Hepatocyte (in vitro differentiated cells): ENCODE measurements at regions not wholly inside any gene's neighbourhood (a gene's known extent, or its start where the extent isn't known, plus 50 kb on each side); places are given as distances from the start of the nearest gene placed in this dataset.

Source experiments
- DNase-seq: peaks from one replicate; pipeline ENCODE4 v3.0.0-alpha.2; 2016; ENCODE audit warnings: low spot score
- H2AFZ ChIP-seq: fragments of 200-600 bp; sonication (generic); 2 replicates; pipeline ENCODE4 v1.6.0; 2016; ENCODE audit warnings: antibody characterized with exemption, mild to moderate bottlenecking
- H3K27ac ChIP-seq: fragments of 200-600 bp; sonication (generic); 2 replicates; pipeline ENCODE4 v1.5.1; 2016; ENCODE audit warnings: mild to moderate bottlenecking
- H3K27me3 ChIP-seq: fragments of 200-600 bp; sonication (generic); 2 replicates; pipeline ENCODE4 v1.6.1; 2016
- H3K36me3 ChIP-seq: fragments of 200-600 bp; sonication (generic); replicated peaks from 2 replicates; pipeline ENCODE4 v1.5.1; 2016; ENCODE audit warnings: low read depth; ENCODE audit not compliant: insufficient read depth
- H3K4me1 ChIP-seq: fragments of 200-600 bp; sonication (generic); 2 replicates; pipeline ENCODE4 v1.5.1; 2016; ENCODE audit warnings: mild to moderate bottlenecking, moderate library complexity; ENCODE audit not compliant: insufficient read depth
- H3K4me2 ChIP-seq: fragments of 200-600 bp; sonication (generic); 2 replicates; pipeline ENCODE4 v1.6.0; 2016
- H3K4me3 ChIP-seq: fragments of 200-600 bp; sonication (generic); 2 replicates; pipeline ENCODE4 v1.5.1; 2016; ENCODE audit warnings: mild to moderate bottlenecking
- H3K79me2 ChIP-seq: fragments of 200-600 bp; sonication (generic); 2 replicates; pipeline ENCODE4 v1.6.0; 2017; ENCODE audit warnings: mild to moderate bottlenecking
- H3K9me2 ChIP-seq: fragments of 200-600 bp; sonication (generic); replicated peaks from 2 replicates; pipeline ENCODE4 v1.6.0; 2017; ENCODE audit warnings: mild to moderate bottlenecking; ENCODE audit not compliant: insufficient read depth
- H3K9me3 ChIP-seq: fragments of 200-600 bp; sonication (generic); 2 replicates; pipeline ENCODE4 v1.5.1; 2016; ENCODE audit warnings: low read depth, mild to moderate bottlenecking
- H4K20me1 ChIP-seq: fragments of 200-600 bp; sonication (generic); 2 replicates; pipeline ENCODE4 v1.6.0; 2016; ENCODE audit warnings: mild to moderate bottlenecking; ENCODE audit not compliant: insufficient read depth, poor library complexity, severe bottlenecking
- CTCF ChIP-seq: fragments of 200-600 bp; sonication (generic); IDR thresholded peaks from 2 replicates; pipeline ENCODE4 v1.5.1; 2016; ENCODE audit warnings: antibody characterized with exemption, mild to moderate bottlenecking; ENCODE audit not compliant: poor library complexity
- EZH2 ChIP-seq: fragments of 200-600 bp; sonication (generic); IDR thresholded peaks from 2 replicates; pipeline ENCODE4 v1.6.1; 2016; ENCODE audit warnings: antibody characterized with exemption, mild to moderate bottlenecking, borderline replicate concordance
- EZH2phosphoT487 ChIP-seq: fragments of 200-600 bp; sonication (generic); IDR thresholded peaks from one replicate; pipeline ENCODE4 v1.6.1; 2018; ENCODE audit warnings: antibody characterized with exemption, mild to moderate bottlenecking, low read depth, moderate library complexity; ENCODE audit not compliant: unreplicated experiment, severe bottlenecking
- WGBS: methylation state at CpG from one replicate; pipeline ENCODE4 v1.1.6; 2016; ENCODE audit warnings: low lambda C conversion rate; ENCODE audit errors: missing lambda C conversion rate; 5-methylcytosine and 5-hydroxymethylcytosine counted together

DNA sequence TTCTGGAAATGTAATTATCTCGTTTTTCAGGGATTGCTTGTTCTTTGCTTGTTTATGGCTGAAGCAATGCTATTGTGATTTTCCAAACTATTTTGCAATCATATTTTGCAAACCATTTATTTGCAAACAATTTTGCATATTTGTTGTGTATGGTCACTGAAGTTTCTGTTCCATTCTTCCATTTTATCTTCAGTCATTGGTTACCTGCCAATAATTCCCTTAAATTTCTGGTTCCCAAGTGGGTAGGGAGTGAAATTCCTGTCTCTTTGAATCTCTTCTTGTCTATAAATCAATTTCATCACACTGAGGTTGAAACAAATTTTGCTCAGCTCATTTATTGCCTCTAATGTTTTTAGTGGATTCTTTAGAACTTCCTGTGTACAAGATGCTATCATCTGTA is 401.7 kb upstream of the VWC2 start:
- H4K20me1 ChIP-seq: no peaks in the 10 kb centered on the region
- 85% methylated on average over 1 of the region's 1 CpG for WGBS
- no peaks in the 10 kb centered on the region for H3K4me1 ChIP-seq
- no peak for DNase-seq
- H3K27ac ChIP-seq: no peak overlapping the region
- no peak overlapping the region for H2AFZ ChIP-seq
- H3K4me2 ChIP-seq: no peak overlapping the region
- no peaks in the 10 kb centered on the region for H3K9me2 ChIP-seq
- H3K36me3 ChIP-seq: no peaks in the 10 kb centered on the region
- no peak overlapping the region for H3K4me3 ChIP-seq
- H3K9me3 ChIP-seq: no peaks in the 10 kb centered on the region
- H3K79me2 ChIP-seq: no peaks in the 10 kb centered on the region
- H3K27me3 ChIP-seq: no peaks in the 10 kb centered on the region
- TF ChIP-seq EZH2phosphoT487 (no peak), CTCF (no peak), EZH2 (no peak)

DNA sequence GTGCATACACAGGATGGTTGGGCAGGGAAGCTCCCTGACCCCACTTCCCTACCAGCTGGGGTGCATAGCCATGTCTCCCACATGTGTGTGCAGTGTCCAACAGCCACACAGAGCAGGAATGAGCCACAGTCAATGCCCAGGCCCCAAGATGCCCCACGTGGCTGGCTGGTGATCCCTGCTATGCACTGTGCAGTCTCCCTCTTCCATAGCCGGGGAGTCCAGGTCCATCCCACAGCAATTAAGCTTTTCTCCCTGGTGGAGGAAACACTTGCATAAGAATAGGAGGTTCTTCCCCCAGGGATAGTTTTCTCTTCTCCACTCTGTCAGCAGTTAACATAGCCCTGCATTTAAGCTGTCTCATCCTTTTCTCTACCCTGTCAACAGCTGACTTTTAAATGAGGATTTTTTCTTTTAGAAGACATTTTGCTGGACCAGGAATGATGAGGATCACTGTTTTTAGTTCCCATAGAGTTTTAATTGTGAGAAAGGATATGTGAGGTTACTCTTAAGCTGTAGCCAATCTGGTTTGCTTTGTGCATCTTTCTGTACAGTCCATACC is 396.5 kb upstream of the VWC2 start:
- Histone ChIP-seq H3K9me2 (no peaks in the 10 kb centered on the region), H3K79me2 (no peaks in the 10 kb centered on the region), H3K36me3 (no peaks in the 10 kb centered on the region), H2AFZ (no peak overlapping the region), H3K4me2 (no peak overlapping the region), H3K4me3 (no peak overlapping the region), H3K4me1 (no peaks in the 10 kb centered on the region), H3K27me3 (no peaks in the 10 kb centered on the region), H3K27ac (no peak overlapping the region), H4K20me1 (no peaks in the 10 kb centered on the region), H3K9me3 (no peaks in the 10 kb centered on the region)
- DNase-seq: no peak
- WGBS: 78% methylated on average over 2 of the region's 2 CpGs
- no peak for TF ChIP-seq CTCF
- TF ChIP-seq EZH2: no peak
- no peak for TF ChIP-seq EZH2phosphoT487

GRCh38 chr7:49386792-49387191 is 386.6 kb upstream of the VWC2 start:
- Histone ChIP-seq H3K27ac (no peak overlapping the region), H4K20me1 (no peaks in the 10 kb centered on the region), H3K9me3 (no peaks in the 10 kb centered on the region), H3K27me3 (no peaks in the 10 kb centered on the region), H3K79me2 (no peaks in the 10 kb centered on the region), H3K4me1 (no peaks in the 10 kb centered on the region), H3K4me3 (no peak overlapping the region), H3K4me2 (no peak overlapping the region), H3K36me3 (no peaks in the 10 kb centered on the region), H2AFZ (no peak overlapping the region), H3K9me2 (no peaks in the 10 kb centered on the region)
- no peak for DNase-seq
- no peak for TF ChIP-seq CTCF
- TF ChIP-seq EZH2: no peak
- TF ChIP-seq EZH2phosphoT487: no peak
- 100% methylated on average over 1 of the region's 1 CpG for WGBS

GRCh38 chr7:49389871-49390479 is 383.5 kb upstream of the VWC2 start:
- 61% methylated on average over 7 of the region's 7 CpGs for WGBS
- no peak for DNase-seq
- Histone ChIP-seq H3K79me2 (no peaks in the 10 kb centered on the region), H3K27me3 (no peaks in the 10 kb centered on the region), H3K9me2 (no peaks in the 10 kb centered on the region), H3K36me3 (no peaks in the 10 kb centered on the region), H2AFZ (no peak overlapping the region), H4K20me1 (no peaks in the 10 kb centered on the region), H3K4me2 (no peak overlapping the region), H3K4me3 (no peak overlapping the region), H3K9me3 (no peaks in the 10 kb centered on the region), H3K27ac (no peak overlapping the region), H3K4me1 (no peaks in the 10 kb centered on the region)
- no peak for TF ChIP-seq EZH2phosphoT487
- TF ChIP-seq CTCF: no peak
- TF ChIP-seq EZH2: no peak
